Activated naive CD4-positive, alpha-beta T cell treated with anti-CD3 and anti-CD28 coated beads, Interleukin-2, amount 10 ng/mL, durations not matched to agents 7 days and 5 days (primary cell): ENCODE measurements at regions not wholly inside any gene's neighbourhood (a gene's known extent, or its start where the extent isn't known, plus 50 kb on each side); places are given as distances from the start of the nearest gene placed in this dataset.

Experiments
- CTCF ChIA-PET: fragments of 350-600 bp; sonication (Branson Sonifier 250); formaldehyde crosslinking; loops from one replicate; lab custom pipeline; 2021; ENCODE audit warnings: antibody characterized with exemption; lab: Charles Lee
- DNase-seq: peaks from one replicate; pipeline ENCODE4 v3.0.0-alpha.2; 2020
- H3K27ac Mint-ChIP-seq: one replicate; pipeline ENCODE4 v1.8.0; 2021; ENCODE audit warnings: mild to moderate bottlenecking, moderate library complexity, mixed read lengths
- H3K27me3 Mint-ChIP-seq: one replicate; pipeline ENCODE4 v1.8.0; 2021; ENCODE audit warnings: mild to moderate bottlenecking, mixed read lengths
- H3K36me3 Mint-ChIP-seq: one replicate; pipeline ENCODE4 v1.8.0; 2021; ENCODE audit warnings: mixed read lengths
- H3K4me1 Mint-ChIP-seq: one replicate; pipeline ENCODE4 v1.8.0; 2021; ENCODE audit warnings: mixed read lengths
- H3K4me3 Mint-ChIP-seq: one replicate; pipeline ENCODE4 v1.8.0; 2021; ENCODE audit warnings: mild to moderate bottlenecking, moderate library complexity, mixed read lengths
- H3K9me3 Mint-ChIP-seq: one replicate; pipeline ENCODE4 v1.8.0; 2021; ENCODE audit warnings: mixed read lengths

- no peaks in the 10 kb centered on the region for H3K27me3 Mint-ChIP-seq
- no peak overlapping the region for H3K4me3 Mint-ChIP-seq
- CTCF ChIA-PET = no interaction called here
- no peak for DNase-seq
- no peaks in the 10 kb centered on the region for H3K36me3 Mint-ChIP-seq
- H3K27ac Mint-ChIP-seq = no peak overlapping the region
- H3K4me1 Mint-ChIP-seq = no peaks in the 10 kb centered on the region
- H3K9me3 Mint-ChIP-seq = peaks cover 5% of the 10 kb centered on the region
Observed at GRCh38 chr3:165466856-165467255, 270.7 kb upstream of the SLITRK3 start.

- no peak overlapping the region for H3K27ac Mint-ChIP-seq
- no peak overlapping the region for H3K4me3 Mint-ChIP-seq
- CTCF ChIA-PET = no interaction called here
- no peak for DNase-seq
- H3K4me1 Mint-ChIP-seq = no peaks in the 10 kb centered on the region
- H3K27me3 Mint-ChIP-seq = no peaks in the 10 kb centered on the region
- H3K9me3 Mint-ChIP-seq = peaks cover 3% of the 10 kb centered on the region
- no peaks in the 10 kb centered on the region for H3K36me3 Mint-ChIP-seq
Observed at GRCh38 chr3:165464736-165465135, 268.6 kb upstream of the SLITRK3 start.

- no peak for DNase-seq
- H3K9me3 Mint-ChIP-seq = peaks cover 3% of the 10 kb centered on the region
- no peak overlapping the region for H3K27ac Mint-ChIP-seq
- H3K36me3 Mint-ChIP-seq = no peaks in the 10 kb centered on the region
- H3K4me3 Mint-ChIP-seq = no peak overlapping the region
- no peaks in the 10 kb centered on the region for H3K4me1 Mint-ChIP-seq
- CTCF ChIA-PET = no interaction called here
- H3K27me3 Mint-ChIP-seq = no peaks in the 10 kb centered on the region
Observed at GRCh38 chr3:165463531-165463930, 267.3 kb upstream of the SLITRK3 start.

GRCh38 chr3:165462636-165463334, 266.6 kb upstream of the SLITRK3 start:
- Mint-ChIP-seq H3K27me3 (no peaks in the 10 kb centered on the region), H3K4me1 (no peaks in the 10 kb centered on the region), H3K27ac (no peak overlapping the region), H3K4me3 (no peak overlapping the region), H3K9me3 (peaks cover 3% of the 10 kb centered on the region), H3K36me3 (no peaks in the 10 kb centered on the region)
- DNase-seq = no peak
- CTCF ChIA-PET = no interaction called here

- DNase-seq = no peak
- no peak overlapping the region for H3K27ac Mint-ChIP-seq
- CTCF ChIA-PET = no interaction called here
- no peaks in the 10 kb centered on the region for H3K4me1 Mint-ChIP-seq
- H3K36me3 Mint-ChIP-seq = no peaks in the 10 kb centered on the region
- no peaks in the 10 kb centered on the region for H3K27me3 Mint-ChIP-seq
- peaks cover 2% of the 10 kb centered on the region for H3K9me3 Mint-ChIP-seq
- H3K4me3 Mint-ChIP-seq = no peak overlapping the region
Observed at GRCh38 chr3:165459924-165460835, 264.0 kb upstream of the SLITRK3 start.

- DNase-seq = no peak
- CTCF ChIA-PET = no interaction called here
Observed at GRCh38 chr3:165459111-165459510, 262.9 kb upstream of the SLITRK3 start.

GRCh38 chr3:165457096-165457495, 260.9 kb upstream of the SLITRK3 start:
- H3K27ac Mint-ChIP-seq = no peak overlapping the region
- no peak overlapping the region for H3K4me3 Mint-ChIP-seq
- no peaks in the 10 kb centered on the region for H3K4me1 Mint-ChIP-seq
- H3K9me3 Mint-ChIP-seq = peaks cover 10% of the 10 kb centered on the region
- H3K36me3 Mint-ChIP-seq = no peaks in the 10 kb centered on the region
- CTCF ChIA-PET = no interaction called here
- no peaks in the 10 kb centered on the region for H3K27me3 Mint-ChIP-seq
- no peak for DNase-seq

More at GRCh38 chr3:165459111-165459510, 262.9 kb upstream of the SLITRK3 start:
- no peak overlapping the region for H3K27ac Mint-ChIP-seq
- no peak overlapping the region for H3K4me3 Mint-ChIP-seq
- H3K4me1 Mint-ChIP-seq = no peaks in the 10 kb centered on the region
- no peaks in the 10 kb centered on the region for H3K27me3 Mint-ChIP-seq
- peaks cover 2% of the 10 kb centered on the region for H3K9me3 Mint-ChIP-seq
- no peaks in the 10 kb centered on the region for H3K36me3 Mint-ChIP-seq

GRCh38 chr3:165455793-165456192, 259.6 kb upstream of the SLITRK3 start:
- DNase-seq = no peak
- CTCF ChIA-PET = no interaction called here
- no peaks in the 10 kb centered on the region for H3K4me1 Mint-ChIP-seq
- H3K36me3 Mint-ChIP-seq = no peaks in the 10 kb centered on the region
- no peak overlapping the region for H3K4me3 Mint-ChIP-seq
- no peaks in the 10 kb centered on the region for H3K27me3 Mint-ChIP-seq
- no peak overlapping the region for H3K27ac Mint-ChIP-seq
- H3K9me3 Mint-ChIP-seq = peaks cover 10% of the 10 kb centered on the region

GRCh38 chr3:165455360-165455759, 259.2 kb upstream of the SLITRK3 start:
- peaks cover 10% of the 10 kb centered on the region for H3K9me3 Mint-ChIP-seq

GRCh38 chr3:165451371-165452070, 255.3 kb upstream of the SLITRK3 start:
- Mint-ChIP-seq H3K9me3 (peaks cover 21% of the 10 kb centered on the region), H3K36me3 (no peaks in the 10 kb centered on the region), H3K27ac (no peak overlapping the region), H3K4me1 (no peaks in the 10 kb centered on the region), H3K27me3 (no peaks in the 10 kb centered on the region), H3K4me3 (no peak overlapping the region)
- no peak for DNase-seq
- CTCF ChIA-PET = no interaction called here

More at GRCh38 chr3:165455360-165455759, 259.2 kb upstream of the SLITRK3 start:
- Mint-ChIP-seq H3K27ac (no peak overlapping the region), H3K4me3 (no peak overlapping the region), H3K36me3 (no peaks in the 10 kb centered on the region), H3K27me3 (no peaks in the 10 kb centered on the region), H3K4me1 (no peaks in the 10 kb centered on the region)
- CTCF ChIA-PET = no interaction called here
- no peak for DNase-seq

GRCh38 chr3:165446555-165446954, 250.4 kb upstream of the SLITRK3 start:
- Mint-ChIP-seq H3K4me1 (no peaks in the 10 kb centered on the region), H3K4me3 (no peak overlapping the region), H3K27ac (no peak overlapping the region), H3K9me3 (peaks cover 15% of the 10 kb centered on the region), H3K27me3 (no peaks in the 10 kb centered on the region), H3K36me3 (no peaks in the 10 kb centered on the region)
- DNase-seq = no peak
- CTCF ChIA-PET = no interaction called here

GRCh38 chr3:165444745-165445144, 248.6 kb upstream of the SLITRK3 start:
- DNase-seq = no peak
- no peaks in the 10 kb centered on the region for H3K36me3 Mint-ChIP-seq
- no peak overlapping the region for H3K4me3 Mint-ChIP-seq
- peaks cover 14% of the 10 kb centered on the region for H3K9me3 Mint-ChIP-seq
- CTCF ChIA-PET = no interaction called here
- H3K27ac Mint-ChIP-seq = no peak overlapping the region
- H3K27me3 Mint-ChIP-seq = no peaks in the 10 kb centered on the region
- no peaks in the 10 kb centered on the region for H3K4me1 Mint-ChIP-seq

- DNase-seq = no peak
- Mint-ChIP-seq H3K9me3 (peaks cover 12% of the 10 kb centered on the region), H3K27ac (no peak overlapping the region), H3K4me3 (no peak overlapping the region), H3K4me1 (no peaks in the 10 kb centered on the region), H3K36me3 (no peaks in the 10 kb centered on the region), H3K27me3 (no peaks in the 10 kb centered on the region)
- CTCF ChIA-PET = interaction anchor here (0.6 kb wide), 1 partner anchor 678 kb away, joined by 3 read pairs; no protein-coding TSS in a partner anchor
Observed at GRCh38 chr3:165443664-165444063, 247.5 kb upstream of the SLITRK3 start.

- H3K9me3 Mint-ChIP-seq = peaks cover 12% of the 10 kb centered on the region
- CTCF ChIA-PET = no interaction called here
- no peaks in the 10 kb centered on the region for H3K27me3 Mint-ChIP-seq
- H3K27ac Mint-ChIP-seq = no peak overlapping the region
- no peak overlapping the region for H3K4me3 Mint-ChIP-seq
- DNase-seq = no peak
- H3K4me1 Mint-ChIP-seq = no peaks in the 10 kb centered on the region
- no peaks in the 10 kb centered on the region for H3K36me3 Mint-ChIP-seq
Observed at GRCh38 chr3:165442061-165442460, 245.9 kb upstream of the SLITRK3 start.
